ENCODE measurements at regions not wholly inside any gene's neighbourhood (a gene's known extent, or its start where the extent isn't known, plus 50 kb on each side); places are given as distances from the start of the nearest gene placed in this dataset.
"Not testable (repeated sequence)": the region's sequence is repeated elsewhere in the genome, so short reads cannot be mapped to it uniquely, and the experiment has no call there.

DNA sequence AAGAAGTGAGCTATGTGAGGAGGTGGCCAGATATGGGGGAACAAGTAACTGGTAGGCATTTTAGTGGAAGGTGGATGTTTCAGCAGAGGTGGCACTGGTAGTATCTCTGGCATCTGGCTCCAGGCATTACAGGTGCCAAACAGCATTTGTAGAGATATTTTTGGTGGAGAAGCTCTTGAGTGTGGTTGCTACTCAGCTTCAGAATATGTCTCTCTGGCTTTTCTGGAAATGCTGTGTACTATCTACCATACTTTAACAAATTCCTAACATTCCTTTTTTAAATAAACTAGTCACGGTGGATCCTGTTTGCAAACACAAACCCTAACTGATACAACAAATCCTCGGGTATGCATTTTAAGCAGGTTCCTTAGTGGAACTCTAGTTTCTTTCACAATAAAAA lies 128.0 kb downstream of the BARX2 start:
- DNase-seq, result no peak
- no peak overlapping the region for H3K4me3 Mint-ChIP-seq
- no peaks in the 10 kb centered on the region for H3K4me1 Mint-ChIP-seq
- no peak for ATAC-seq
- H3K27ac Mint-ChIP-seq, result no peak overlapping the region
- peaks cover 5% of the 10 kb centered on the region for H3K9me3 Mint-ChIP-seq
- no peaks in the 10 kb centered on the region for H3K27me3 Mint-ChIP-seq
- H3K36me3 Mint-ChIP-seq (ENCODE audit: low read depth), result no peaks in the 10 kb centered on the region

DNA sequence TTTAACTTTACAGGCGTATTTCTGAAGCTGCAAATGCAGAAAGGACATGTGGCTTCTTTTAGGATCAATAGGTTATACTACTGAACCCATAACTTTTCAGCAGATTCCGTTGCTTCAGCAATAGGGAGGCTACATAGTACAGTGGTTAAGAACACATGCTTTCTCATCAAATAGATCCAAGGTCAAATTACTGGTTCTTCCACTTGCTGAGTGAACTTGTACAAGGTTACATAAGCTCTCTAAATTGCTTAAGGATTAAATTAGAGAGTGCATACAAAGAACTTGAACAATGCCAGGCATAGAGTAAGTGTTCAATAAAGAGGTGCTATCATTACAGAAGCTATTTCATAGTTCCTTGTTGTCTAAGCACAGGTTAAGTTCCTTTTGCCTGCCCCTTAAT lies 129.6 kb downstream of the BARX2 start:
- H3K4me1 Mint-ChIP-seq, result no peaks in the 10 kb centered on the region
- no peak overlapping the region for H3K27ac Mint-ChIP-seq
- H3K36me3 Mint-ChIP-seq (ENCODE audit: low read depth), result no peaks in the 10 kb centered on the region
- no peak for ATAC-seq
- no peak for DNase-seq
- H3K4me3 Mint-ChIP-seq, result no peak overlapping the region
- peaks cover 5% of the 10 kb centered on the region for H3K9me3 Mint-ChIP-seq
- H3K27me3 Mint-ChIP-seq, result no peaks in the 10 kb centered on the region

DNA sequence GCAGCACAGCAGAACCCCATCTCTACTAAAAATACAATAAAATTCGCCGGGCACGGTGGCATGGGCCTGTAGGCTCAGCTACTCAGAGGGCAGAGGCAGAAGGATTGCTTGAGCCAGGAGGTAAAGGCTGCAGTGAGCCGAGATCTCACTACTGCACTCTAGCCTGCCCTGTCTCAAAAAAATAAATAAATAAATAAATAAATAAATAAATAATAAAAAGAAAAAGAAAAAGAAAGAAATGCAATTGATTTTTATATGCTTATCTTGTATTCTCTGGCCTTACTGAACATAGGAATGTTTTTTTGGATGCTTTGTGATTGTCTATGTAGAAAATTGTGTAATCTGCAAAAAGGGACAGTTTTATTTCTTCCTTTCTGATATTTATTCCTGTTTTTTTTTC lies 132.5 kb downstream of the BARX2 start:
- ATAC-seq, result no peak
- Mint-ChIP-seq H3K36me3 (ENCODE audit: low read depth) (no peaks in the 10 kb centered on the region), H3K4me3 (no peak overlapping the region), H3K4me1 (no peaks in the 10 kb centered on the region), H3K27me3 (no peaks in the 10 kb centered on the region), H3K9me3 (peaks cover 5% of the 10 kb centered on the region), H3K27ac (no peak overlapping the region)
- no peak for DNase-seq

DNA sequence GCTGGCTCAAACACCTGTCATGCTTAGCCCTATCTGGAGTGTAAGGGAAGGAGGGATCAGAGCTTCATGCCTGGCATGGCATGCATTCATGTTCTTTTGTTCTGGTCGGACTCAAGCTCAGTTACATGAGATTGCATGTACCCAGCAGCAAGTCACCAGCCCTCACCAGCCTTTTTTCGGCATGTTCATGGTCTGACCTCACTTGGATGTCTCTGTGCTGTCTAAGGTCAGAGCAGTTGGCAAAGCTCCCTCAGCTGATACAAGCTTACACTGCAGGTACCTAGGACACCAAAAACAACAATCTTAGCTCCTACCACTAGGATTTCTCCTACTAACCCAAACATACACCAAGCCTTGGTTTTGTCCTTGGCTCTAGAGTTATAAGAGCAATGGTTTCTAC lies 152.6 kb downstream of the BARX2 start:
- Mint-ChIP-seq H3K27me3 (no peaks in the 10 kb centered on the region), H3K9me3 (no peaks in the 10 kb centered on the region), H3K36me3 (ENCODE audit: low read depth) (no peaks in the 10 kb centered on the region), H3K4me3 (no peak overlapping the region), H3K4me1 (no peaks in the 10 kb centered on the region), H3K27ac (no peak overlapping the region)
- DNase-seq (no peak), ATAC-seq (no peak)

- H3K4me3 Mint-ChIP-seq, result no peak overlapping the region
- ATAC-seq (no peak), DNase-seq (no peak)
- H3K27ac Mint-ChIP-seq, result no peak overlapping the region
- no peaks in the 10 kb centered on the region for H3K36me3 Mint-ChIP-seq (ENCODE audit: low read depth)
- peaks cover 10% of the 10 kb centered on the region for H3K9me3 Mint-ChIP-seq
- no peaks in the 10 kb centered on the region for H3K4me1 Mint-ChIP-seq
- H3K27me3 Mint-ChIP-seq, result no peaks in the 10 kb centered on the region
Observed at GRCh38 chr11:129530154-129530895, 154.7 kb downstream of the BARX2 start.

- Mint-ChIP-seq H3K36me3 (ENCODE audit: low read depth) (no peaks in the 10 kb centered on the region), H3K27ac (no peak overlapping the region), H3K27me3 (no peaks in the 10 kb centered on the region), H3K4me1 (no peaks in the 10 kb centered on the region), H3K4me3 (no peak overlapping the region), H3K9me3 (peaks cover 30% of the 10 kb centered on the region)
- ATAC-seq, result no peak
- DNase-seq, result no peak
Observed at GRCh38 chr11:129533395-129533794, 157.7 kb downstream of the BARX2 start.

DNA sequence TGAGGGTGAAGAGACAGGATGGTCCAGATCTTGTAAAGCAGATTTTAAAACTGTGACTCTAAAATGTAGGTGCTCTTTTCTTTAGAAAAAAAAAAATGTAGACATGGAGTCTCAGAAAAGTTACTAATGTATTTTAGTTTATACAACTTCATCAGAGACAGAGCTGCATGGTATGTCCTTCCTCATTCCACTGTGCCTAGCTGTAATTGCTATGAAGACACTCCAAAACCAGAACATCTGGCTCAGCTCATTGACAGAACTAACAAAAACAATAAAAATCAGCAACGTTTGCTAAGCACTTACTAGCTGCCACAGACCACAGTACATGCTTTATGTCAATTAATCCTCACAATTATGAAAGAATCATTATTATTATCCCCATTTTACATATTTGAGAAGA lies 160.7 kb downstream of the BARX2 start:
- no peaks in the 10 kb centered on the region for H3K36me3 Mint-ChIP-seq (ENCODE audit: low read depth)
- H3K4me3 Mint-ChIP-seq, result no peak overlapping the region
- no peak for DNase-seq
- H3K27me3 Mint-ChIP-seq, result peaks cover 2% of the 10 kb centered on the region
- no peak overlapping the region for H3K27ac Mint-ChIP-seq
- ATAC-seq, result no peak
- H3K4me1 Mint-ChIP-seq, result no peaks in the 10 kb centered on the region
- H3K9me3 Mint-ChIP-seq, result peaks cover 36% of the 10 kb centered on the region

- Mint-ChIP-seq H3K36me3 (ENCODE audit: low read depth) (peaks cover 3% of the 10 kb centered on the region), H3K4me1 (no peaks in the 10 kb centered on the region), H3K27me3 (peaks cover 2% of the 10 kb centered on the region), H3K27ac (no peak overlapping the region), H3K4me3 (no peak overlapping the region), H3K9me3 (peaks cover 36% of the 10 kb centered on the region)
- ATAC-seq (no peak), DNase-seq (no peak)
Observed at GRCh38 chr11:129538323-129538722, 162.7 kb downstream of the BARX2 start.

DNA sequence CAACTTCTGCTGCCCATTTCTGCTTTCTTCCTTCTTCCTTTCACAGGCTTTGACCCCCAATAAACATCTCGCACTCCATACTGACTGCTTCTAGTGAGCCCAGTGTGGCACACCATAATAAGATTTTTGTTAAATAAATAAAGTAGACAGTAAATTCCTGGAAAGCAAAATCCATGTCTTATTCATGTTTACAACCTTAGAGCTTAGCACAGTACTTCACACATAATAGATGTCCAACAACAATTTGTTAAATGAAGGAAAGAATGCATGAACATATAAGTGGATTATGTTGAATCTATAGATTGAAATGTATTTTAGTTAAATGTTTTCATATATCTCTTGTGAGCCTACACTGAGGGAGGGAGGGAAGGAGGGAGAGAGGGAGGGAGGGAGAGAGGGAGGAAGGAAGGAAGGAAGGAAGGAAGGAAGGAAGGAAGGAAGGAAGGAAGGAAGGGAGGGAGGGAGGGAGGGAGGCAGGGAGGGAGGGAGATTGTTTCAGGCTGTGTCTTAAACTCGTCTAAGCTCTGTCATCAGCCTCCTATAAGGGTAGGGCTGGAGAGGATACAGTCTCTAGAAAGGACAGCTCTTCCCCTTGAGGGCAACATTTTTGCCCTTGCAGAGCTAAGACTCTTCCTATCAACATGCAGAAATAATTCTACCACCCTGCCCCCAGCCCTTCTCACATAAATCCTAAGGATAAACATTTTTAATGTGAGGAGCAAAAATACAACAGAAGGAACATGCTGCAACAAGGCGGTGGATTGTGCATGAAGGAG lies 168.1 kb downstream of the BARX2 start:
- H3K9me3 Mint-ChIP-seq, result peaks cover 12% of the 10 kb centered on the region
- peaks cover 3% of the 10 kb centered on the region for H3K36me3 Mint-ChIP-seq (ENCODE audit: low read depth)
- peaks cover 2% of the 10 kb centered on the region for H3K27me3 Mint-ChIP-seq
- no peaks in the 10 kb centered on the region for H3K4me1 Mint-ChIP-seq
- H3K27ac Mint-ChIP-seq, result no peak overlapping the region
- DNase-seq (no peak), ATAC-seq (no peak)
- H3K4me3 Mint-ChIP-seq, result no peak overlapping the region

DNA sequence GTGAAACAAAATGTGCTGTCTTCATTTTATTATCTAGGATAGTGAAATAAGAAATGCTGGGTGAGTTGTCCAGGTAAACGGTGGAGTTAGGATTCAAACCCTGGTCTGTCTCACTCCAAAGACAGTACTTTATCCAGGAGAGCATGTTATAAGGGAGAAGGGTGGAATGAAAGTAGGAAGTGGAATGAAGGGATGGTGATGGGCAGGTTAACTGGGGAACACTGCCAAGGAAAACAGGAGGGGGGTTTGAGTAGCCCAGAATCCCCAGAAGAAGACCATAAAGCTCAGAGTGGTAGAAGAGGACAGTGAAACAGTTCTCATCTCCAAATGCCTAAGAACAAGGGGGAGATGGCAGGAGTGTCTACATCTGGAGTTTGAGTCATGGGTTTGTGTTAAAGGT lies 169.0 kb downstream of the BARX2 start:
- H3K4me1 Mint-ChIP-seq, result no peaks in the 10 kb centered on the region
- H3K36me3 Mint-ChIP-seq (ENCODE audit: low read depth), result peaks cover 3% of the 10 kb centered on the region
- H3K27me3 Mint-ChIP-seq, result peaks cover 2% of the 10 kb centered on the region
- ATAC-seq (no peak), DNase-seq (no peak)
- H3K9me3 Mint-ChIP-seq, result peaks cover 15% of the 10 kb centered on the region
- H3K4me3 Mint-ChIP-seq, result no peak overlapping the region
- H3K27ac Mint-ChIP-seq, result no peak overlapping the region

GRCh38 chr11:129546266-129546665 lies 170.6 kb downstream of the BARX2 start:
- no peak for ATAC-seq
- Mint-ChIP-seq H3K27ac (no peak overlapping the region), H3K36me3 (ENCODE audit: low read depth) (peaks cover 3% of the 10 kb centered on the region), H3K4me3 (no peak overlapping the region), H3K27me3 (no peaks in the 10 kb centered on the region), H3K9me3 (peaks cover 17% of the 10 kb centered on the region), H3K4me1 (no peaks in the 10 kb centered on the region)
- no peak for DNase-seq

DNA sequence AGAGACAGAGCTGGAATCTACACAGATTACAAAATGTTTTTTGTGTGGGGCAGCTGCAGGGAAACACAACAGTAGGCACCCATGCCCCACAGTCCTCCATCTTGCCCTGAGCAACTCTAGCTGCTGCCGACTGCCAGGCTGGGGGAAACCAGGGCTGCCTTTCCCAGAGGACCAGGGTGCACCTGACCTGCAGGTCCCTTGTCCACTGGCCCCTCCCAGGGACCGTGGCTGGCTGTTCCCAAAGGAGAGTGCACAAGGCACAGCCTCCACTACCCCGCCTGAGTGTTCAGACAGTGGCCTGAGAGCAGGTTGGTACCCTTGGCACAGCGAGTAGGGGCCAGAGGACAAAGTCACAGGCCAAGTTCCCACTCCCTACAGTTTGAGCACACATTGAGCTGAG lies 181.8 kb downstream of the BARX2 start:
- no peak overlapping the region for H3K27ac Mint-ChIP-seq
- no peak for ATAC-seq
- H3K27me3 Mint-ChIP-seq, result peaks cover 3% of the 10 kb centered on the region
- no peaks in the 10 kb centered on the region for H3K36me3 Mint-ChIP-seq (ENCODE audit: low read depth)
- H3K4me3 Mint-ChIP-seq, result no peak overlapping the region
- no peak for DNase-seq
- H3K9me3 Mint-ChIP-seq, result peaks cover 21% of the 10 kb centered on the region
- H3K4me1 Mint-ChIP-seq, result no peaks in the 10 kb centered on the region

- DNase-seq (no peak), ATAC-seq (no peak)
- no peak overlapping the region for H3K4me3 Mint-ChIP-seq
- H3K4me1 Mint-ChIP-seq, result no peaks in the 10 kb centered on the region
- H3K27me3 Mint-ChIP-seq, result peaks cover 5% of the 10 kb centered on the region
- no peak overlapping the region for H3K27ac Mint-ChIP-seq
- peaks cover 3% of the 10 kb centered on the region for H3K9me3 Mint-ChIP-seq
- H3K36me3 Mint-ChIP-seq (ENCODE audit: low read depth), result no peaks in the 10 kb centered on the region
Observed at GRCh38 chr11:129569007-129569406, 193.4 kb downstream of the BARX2 start.

DNA sequence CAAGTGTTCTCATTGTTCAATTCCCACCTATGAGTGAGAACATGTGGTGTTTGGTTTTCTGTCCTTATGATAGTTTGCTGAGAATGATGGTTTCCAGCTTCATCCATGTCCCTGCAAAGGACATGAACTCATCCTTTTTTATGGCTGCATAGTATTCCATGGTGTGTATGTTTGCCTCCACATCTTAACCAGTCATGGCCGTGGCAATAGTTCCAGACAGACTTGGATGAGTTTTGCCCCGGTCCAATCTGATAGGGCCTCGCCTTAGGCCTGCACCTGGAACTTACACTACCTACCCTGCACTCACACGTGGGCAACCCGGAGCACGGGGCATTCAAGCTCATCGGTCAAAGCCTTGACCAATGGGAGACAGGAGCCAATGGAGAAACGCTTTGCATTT lies 197.0 kb downstream of the BARX2 start:
- not testable (repeated sequence) for H3K4me3 Mint-ChIP-seq; H3K27ac Mint-ChIP-seq; H3K36me3 Mint-ChIP-seq (ENCODE audit: low read depth); H3K4me1 Mint-ChIP-seq; H3K27me3 Mint-ChIP-seq; ATAC-seq; DNase-seq
- peaks cover 12% of the 10 kb centered on the region for H3K9me3 Mint-ChIP-seq

GRCh38 chr11:129573161-129573560 lies 197.5 kb downstream of the BARX2 start:
- H3K9me3 Mint-ChIP-seq, result peaks cover 12% of the 10 kb centered on the region
- no peak overlapping the region for H3K27ac Mint-ChIP-seq
- H3K27me3 Mint-ChIP-seq, result no peaks in the 10 kb centered on the region
- ATAC-seq, result no peak
- DNase-seq, result no peak
- H3K36me3 Mint-ChIP-seq (ENCODE audit: low read depth), result no peaks in the 10 kb centered on the region
- no peak overlapping the region for H3K4me3 Mint-ChIP-seq
- no peaks in the 10 kb centered on the region for H3K4me1 Mint-ChIP-seq
